Suprapubic skin (tissue), 3 donors: ENCODE measurements at regions not wholly inside any gene's neighbourhood (a gene's known extent, or its start where the extent isn't known, plus 50 kb on each side); places are given as distances from the start of the nearest gene placed in this dataset.

Experiments
- CTCF ChIP-seq, 2 donors: fragments of 200-600 bp in 1 of 2; fragments of 450-650 bp in 1 of 2; sonication (generic) in 1 of 2; IDR thresholded peaks; one replicate each; pipeline ENCODE4 v1.5.1; 2016 to 2019; ENCODE audit warnings: antibody characterized with exemption in 2 of 2, mild to moderate bottlenecking in 1 of 2, moderate library complexity in 1 of 2
- POLR2AphosphoS5 ChIP-seq, 3 donors: sonication (generic); formaldehyde crosslinking; IDR thresholded peaks; one replicate each; pipeline ENCODE4 v1.6.1; 2017; ENCODE audit warnings: antibody characterized with exemption in 3 of 3

DNA sequence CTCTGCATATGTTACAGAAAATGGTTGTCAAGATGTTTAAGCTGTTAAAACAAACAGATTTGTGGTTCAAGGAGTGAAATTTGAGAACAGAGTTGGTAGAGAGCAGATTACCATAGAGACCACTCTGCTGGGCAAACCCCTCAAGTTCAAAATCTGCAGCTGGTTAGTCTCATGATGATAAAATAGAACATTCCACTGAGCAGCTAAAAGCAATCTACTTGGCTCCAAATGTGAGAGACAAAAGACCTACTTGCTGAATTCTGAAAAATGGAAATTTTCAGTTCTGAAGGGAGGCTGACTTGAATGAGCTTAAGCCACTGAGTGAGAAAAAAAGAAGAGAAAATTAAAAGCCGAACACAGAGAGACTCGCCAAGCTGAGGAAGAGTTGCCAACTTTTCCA, 519.3 kb downstream of the NOVA1 start:
- TF ChIP-seq POLR2AphosphoS5 (IDR thresholded peaks at IDR 0.05) (no peak), CTCF (IDR thresholded peaks at IDR 0.05) (no peak)
